Chondrocyte (in vitro differentiated cells): ENCODE measurements at regions not wholly inside any gene's neighbourhood (a gene's known extent, or its start where the extent isn't known, plus 50 kb on each side); places are given as distances from the start of the nearest gene placed in this dataset.
A peak's percentile ranks its signal among the peaks of the same experiment; 100 is the strongest.

Experiments used
- DNase-seq: peaks from one replicate; pipeline ENCODE4 v3.0.0; 2021; ENCODE audit warnings: mixed read lengths, low spot score
- H3K27ac Mint-ChIP-seq: one replicate; pipeline ENCODE4 v1.8.0; 2021; ENCODE audit warnings: mild to moderate bottlenecking, moderate library complexity, mixed read lengths; ENCODE audit not compliant: unreplicated experiment
- H3K27me3 Mint-ChIP-seq: 2 replicates; pipeline ENCODE4 v1.8.0; 2021; ENCODE audit warnings: low read depth, mixed read lengths
- H3K36me3 Mint-ChIP-seq: 2 replicates; pipeline ENCODE4 v1.8.0; 2021; ENCODE audit warnings: low read depth, mixed read lengths
- H3K4me1 Mint-ChIP-seq: 2 replicates; pipeline ENCODE4 v1.8.0; 2021; ENCODE audit warnings: low read depth, mild to moderate bottlenecking, mixed read lengths
- H3K4me3 Mint-ChIP-seq: one replicate; pipeline ENCODE4 v1.8.0; 2021; ENCODE audit warnings: mild to moderate bottlenecking, moderate library complexity, mixed read lengths; ENCODE audit not compliant: unreplicated experiment
- H3K9me3 Mint-ChIP-seq: 2 replicates; pipeline ENCODE4 v1.8.0; 2021; ENCODE audit warnings: low read depth, mixed read lengths
- CTCF ChIP-seq: fragments of 200-600 bp; sonication (generic); IDR thresholded peaks from 2 replicates; pipeline ENCODE4 v1.5.0; 2021; ENCODE audit warnings: antibody characterized with exemption, mild to moderate bottlenecking, moderate library complexity

- H3K4me1 Mint-ChIP-seq, result peaks cover 17% of the 10 kb centered on the region
- no peak for DNase-seq
- no peaks in the 10 kb centered on the region for H3K27me3 Mint-ChIP-seq
- H3K36me3 Mint-ChIP-seq, result no peaks in the 10 kb centered on the region
- TF ChIP-seq CTCF, result no peak
- H3K9me3 Mint-ChIP-seq, result peaks cover 7% of the 10 kb centered on the region
- no peak overlapping the region for H3K27ac Mint-ChIP-seq
- no peak overlapping the region for H3K4me3 Mint-ChIP-seq
These were observed 1016.7 kb upstream of the LCORL start for GRCh38 chr4:19038231-19038630.

- peaks cover 37% of the 10 kb centered on the region for H3K4me1 Mint-ChIP-seq
- no peak for DNase-seq
- H3K27ac Mint-ChIP-seq, result peak overlapping the region; percentile 37
- H3K9me3 Mint-ChIP-seq, result no peaks in the 10 kb centered on the region
- no peaks in the 10 kb centered on the region for H3K36me3 Mint-ChIP-seq
- TF ChIP-seq CTCF, result no peak
- H3K27me3 Mint-ChIP-seq, result no peaks in the 10 kb centered on the region
- H3K4me3 Mint-ChIP-seq, result no peak overlapping the region
These were observed 1012.5 kb upstream of the LCORL start for GRCh38 chr4:19033816-19034733.

GRCh38 chr4:19030536-19030935, 1009.0 kb upstream of the LCORL start:
- Mint-ChIP-seq H3K9me3 (no peaks in the 10 kb centered on the region), H3K27ac (no peak overlapping the region), H3K4me3 (no peak overlapping the region), H3K27me3 (no peaks in the 10 kb centered on the region), H3K36me3 (no peaks in the 10 kb centered on the region), H3K4me1 (peaks cover 39% of the 10 kb centered on the region)
- no peak for DNase-seq
- no peak for TF ChIP-seq CTCF

- no peaks in the 10 kb centered on the region for H3K36me3 Mint-ChIP-seq
- H3K9me3 Mint-ChIP-seq, result no peaks in the 10 kb centered on the region
- peak overlapping the region; percentile 9 for H3K27ac Mint-ChIP-seq
- peaks cover 39% of the 10 kb centered on the region for H3K4me1 Mint-ChIP-seq
- H3K4me3 Mint-ChIP-seq, result no peak overlapping the region
- no peaks in the 10 kb centered on the region for H3K27me3 Mint-ChIP-seq
- no peak for TF ChIP-seq CTCF
- no peak for DNase-seq
These were observed 1008.5 kb upstream of the LCORL start for GRCh38 chr4:19030048-19030447.

DNA sequence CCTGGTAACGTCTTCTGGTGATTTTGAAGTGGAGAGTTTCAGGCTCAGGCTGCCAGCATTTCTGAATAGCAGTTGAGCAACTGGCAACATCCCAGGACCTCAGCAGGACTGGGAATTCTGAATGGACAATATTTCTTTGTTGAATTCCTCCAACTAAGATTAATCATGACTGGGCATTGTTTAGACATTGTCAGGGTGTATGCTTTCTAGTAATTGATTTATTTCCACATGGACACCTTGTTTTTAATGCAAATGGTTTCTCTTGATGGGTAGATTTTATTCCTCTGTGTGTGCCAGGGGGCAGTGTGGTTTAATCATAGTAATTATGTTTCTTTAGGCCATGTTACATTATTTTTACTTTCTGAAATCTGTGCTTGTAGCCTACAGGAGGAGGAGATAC, 1004.7 kb upstream of the LCORL start:
- peaks cover 25% of the 10 kb centered on the region for H3K4me1 Mint-ChIP-seq
- no peaks in the 10 kb centered on the region for H3K9me3 Mint-ChIP-seq
- no peaks in the 10 kb centered on the region for H3K36me3 Mint-ChIP-seq
- H3K4me3 Mint-ChIP-seq, result no peak overlapping the region
- H3K27me3 Mint-ChIP-seq, result no peaks in the 10 kb centered on the region
- no peak for DNase-seq
- H3K27ac Mint-ChIP-seq, result no peak overlapping the region
- TF ChIP-seq CTCF, result peak; percentile 53
